ENCODE measurements at regions not wholly inside any gene's neighbourhood (a gene's known extent, or its start where the extent isn't known, plus 50 kb on each side); places are given as distances from the start of the nearest gene placed in this dataset.

DNA sequence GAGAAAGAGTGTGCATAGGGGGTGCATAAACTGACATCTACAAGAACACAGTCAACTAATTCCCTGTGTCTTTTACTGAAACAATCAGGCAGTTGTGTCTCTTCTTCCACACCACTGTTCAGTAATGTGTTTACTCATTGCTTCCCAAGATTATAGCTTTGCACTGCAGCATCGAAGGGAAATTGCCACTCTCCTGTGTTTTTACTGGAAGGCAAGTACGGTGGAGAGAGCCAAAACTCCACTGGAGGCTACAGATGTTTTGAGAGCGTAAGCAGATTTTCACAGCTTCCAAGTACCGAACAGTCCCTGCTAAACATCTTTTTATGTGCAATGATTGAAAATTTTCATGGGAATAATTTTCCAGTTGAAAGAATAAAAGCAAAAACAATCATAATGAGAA lies 510.5 kb upstream of the AKR1E2 start:
- H3K36me3 Mint-ChIP-seq: no peaks in the 10 kb centered on the region
- Histone ChIP-seq H3K4me3 (ENCODE audit: low read length) (no peak overlapping the region), H3K4me1 (ENCODE audit: control insufficient read depth, insufficient read depth, low read length) (no peaks in the 10 kb centered on the region), H3K27me3 (ENCODE audit: control insufficient read depth, insufficient read depth, low read length) (no peaks in the 10 kb centered on the region), H3K9me3 (ENCODE audit: control insufficient read depth, insufficient read depth, low read length) (no peaks in the 10 kb centered on the region), H3K36me3 (ENCODE audit: control insufficient read depth, insufficient read depth, low read length) (no peaks in the 10 kb centered on the region), H3K27ac (ENCODE audit: low read length) (no peak overlapping the region)
- no peak overlapping the region for H3K27ac Mint-ChIP-seq
- no peaks in the 10 kb centered on the region for H3K4me1 Mint-ChIP-seq
- WGBS (ENCODE audit: insufficient coverage): 99% methylated on average over 4 of the region's 4 CpGs
- intact Hi-C loops (cut with micrococcal nuclease): no loop called here
- peaks cover 0 to 11% of the 10 kb centered on the region in 2 donors for H3K27me3 Mint-ChIP-seq (ENCODE audit: low read depth in 2 of 2)
- no peak overlapping the region for H3K4me3 Mint-ChIP-seq
- DNase-seq (no peak), ATAC-seq (no peak)
- H3K9me3 Mint-ChIP-seq: no peaks in the 10 kb centered on the region
- TF ChIP-seq, protein P1, sequence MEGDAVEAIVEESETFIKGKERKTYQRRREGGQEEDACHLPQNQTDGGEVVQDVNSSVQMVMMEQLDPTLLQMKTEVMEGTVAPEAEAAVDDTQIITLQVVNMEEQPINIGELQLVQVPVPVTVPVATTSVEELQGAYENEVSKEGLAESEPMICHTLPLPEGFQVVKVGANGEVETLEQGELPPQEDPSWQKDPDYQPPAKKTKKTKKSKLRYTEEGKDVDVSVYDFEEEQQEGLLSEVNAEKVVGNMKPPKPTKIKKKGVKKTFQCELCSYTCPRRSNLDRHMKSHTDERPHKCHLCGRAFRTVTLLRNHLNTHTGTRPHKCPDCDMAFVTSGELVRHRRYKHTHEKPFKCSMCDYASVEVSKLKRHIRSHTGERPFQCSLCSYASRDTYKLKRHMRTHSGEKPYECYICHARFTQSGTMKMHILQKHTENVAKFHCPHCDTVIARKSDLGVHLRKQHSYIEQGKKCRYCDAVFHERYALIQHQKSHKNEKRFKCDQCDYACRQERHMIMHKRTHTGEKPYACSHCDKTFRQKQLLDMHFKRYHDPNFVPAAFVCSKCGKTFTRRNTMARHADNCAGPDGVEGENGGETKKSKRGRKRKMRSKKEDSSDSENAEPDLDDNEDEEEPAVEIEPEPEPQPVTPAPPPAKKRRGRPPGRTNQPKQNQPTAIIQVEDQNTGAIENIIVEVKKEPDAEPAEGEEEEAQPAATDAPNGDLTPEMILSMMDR (IDR thresholded peaks at IDR 0.05): no peak

DNA sequence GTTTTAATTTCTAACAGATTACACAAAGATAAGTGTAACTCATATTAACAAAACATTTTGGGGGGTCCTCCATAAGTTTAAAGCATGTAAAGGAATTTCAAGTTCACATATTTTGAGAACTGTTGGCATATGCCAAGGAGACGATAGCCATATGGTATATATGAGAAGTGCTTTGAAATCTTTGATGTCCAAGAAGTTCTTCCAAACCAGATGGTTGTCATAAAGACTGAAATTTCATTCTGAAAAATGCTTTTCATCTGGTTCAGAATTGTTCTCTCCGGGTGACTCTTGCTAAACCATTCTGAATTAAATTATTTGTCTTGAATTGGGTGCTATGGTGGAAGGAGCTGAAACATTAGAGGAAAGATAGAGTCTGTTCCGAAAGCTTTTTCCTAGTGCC lies 513.0 kb upstream of the AKR1E2 start:
- H3K27me3 Mint-ChIP-seq (ENCODE audit: low read depth in 2 of 2): peaks cover 5 to 11% of the 10 kb centered on the region in 2 donors
- no peaks in the 10 kb centered on the region for H3K9me3 Mint-ChIP-seq
- Histone ChIP-seq H3K9me3 (ENCODE audit: control insufficient read depth, insufficient read depth, low read length) (no peaks in the 10 kb centered on the region), H3K27ac (ENCODE audit: low read length) (no peak overlapping the region), H3K27me3 (ENCODE audit: control insufficient read depth, insufficient read depth, low read length) (no peaks in the 10 kb centered on the region), H3K36me3 (ENCODE audit: control insufficient read depth, insufficient read depth, low read length) (no peaks in the 10 kb centered on the region), H3K4me3 (ENCODE audit: low read length) (no peak overlapping the region), H3K4me1 (ENCODE audit: control insufficient read depth, insufficient read depth, low read length) (no peaks in the 10 kb centered on the region)
- no peak for DNase-seq
- H3K4me1 Mint-ChIP-seq: no peaks in the 10 kb centered on the region
- H3K4me3 Mint-ChIP-seq: no peak overlapping the region
- TF ChIP-seq, protein P1 (IDR thresholded peaks at IDR 0.05): no peak
- ATAC-seq: no peak
- no peak overlapping the region for H3K27ac Mint-ChIP-seq
- H3K36me3 Mint-ChIP-seq: no peaks in the 10 kb centered on the region
- intact Hi-C loops (cut with micrococcal nuclease): no loop called here
- WGBS (ENCODE audit: insufficient coverage): 74% methylated on average over 3 of the region's 3 CpGs

DNA sequence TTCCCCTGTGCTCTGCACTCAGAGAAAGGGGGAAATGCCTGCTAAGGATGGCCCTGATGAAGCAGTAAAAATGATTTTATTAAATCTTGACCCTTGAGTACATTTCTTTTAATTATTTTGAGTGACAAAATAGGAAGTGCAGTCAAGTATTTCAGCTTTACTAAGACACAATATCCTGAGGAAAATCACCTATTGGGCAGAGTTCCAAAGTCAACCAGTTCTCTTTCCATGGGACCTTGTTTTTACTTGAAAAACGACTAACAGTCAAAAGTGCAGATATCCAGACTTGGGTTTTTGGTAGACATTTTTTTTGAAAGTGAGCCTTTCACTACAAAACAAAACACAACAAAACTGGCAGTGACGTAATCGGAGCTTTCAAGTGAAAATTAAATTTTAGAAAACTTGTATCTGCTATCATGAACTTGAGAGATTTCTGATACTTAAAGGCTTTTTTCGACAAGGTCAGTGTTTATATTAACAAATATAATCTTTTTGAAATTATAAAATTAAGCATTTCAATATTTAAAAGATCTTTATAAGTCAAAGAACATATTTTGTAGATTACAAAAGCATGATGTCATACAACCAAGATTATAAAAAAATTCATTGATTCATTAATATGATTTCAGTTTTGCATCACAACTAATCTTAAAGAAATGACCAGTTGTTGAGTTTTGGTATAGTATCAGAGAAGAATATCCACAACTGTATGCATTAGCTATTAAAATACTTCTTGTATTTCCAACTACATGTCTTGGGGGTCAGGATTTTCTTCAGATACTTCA lies 513.8 kb upstream of the AKR1E2 start:
- H3K4me1 Mint-ChIP-seq: no peaks in the 10 kb centered on the region
- TF ChIP-seq, protein P1 (IDR thresholded peaks at IDR 0.05): no peak
- WGBS (ENCODE audit: insufficient coverage): no CpG with 5 or more reads among the region's 4 CpGs

DNA sequence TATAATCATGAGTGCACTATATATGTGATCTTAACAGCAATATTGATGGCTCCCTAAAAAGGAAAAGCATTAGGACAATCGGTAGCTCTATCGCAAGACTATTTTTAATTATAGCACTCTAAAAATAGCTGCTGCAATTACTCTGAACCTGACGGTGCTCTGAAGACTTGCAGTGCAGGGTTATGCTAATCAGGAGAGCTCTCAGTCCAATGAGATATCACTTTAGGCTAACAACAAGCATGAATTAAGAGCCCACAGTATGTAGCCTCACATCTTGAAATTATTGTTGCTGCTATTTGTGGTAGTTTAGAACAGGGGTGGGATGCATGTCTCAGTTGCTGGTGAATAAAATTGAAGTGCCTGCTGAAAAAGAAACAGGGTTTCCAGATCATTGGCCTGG lies 515.8 kb upstream of the AKR1E2 start:
- H3K9me3 ChIP-seq (ENCODE audit: control insufficient read depth, insufficient read depth, low read length): no peaks in the 10 kb centered on the region
- WGBS (ENCODE audit: insufficient coverage): 83% methylated on average over 3 of the region's 3 CpGs
- H3K4me3 ChIP-seq (ENCODE audit: low read length): no peak overlapping the region
- Mint-ChIP-seq H3K9me3 (no peaks in the 10 kb centered on the region), H3K36me3 (no peaks in the 10 kb centered on the region), H3K4me3 (no peak overlapping the region), H3K27me3 (ENCODE audit: low read depth in 2 of 2) (peaks cover 5 to 11% of the 10 kb centered on the region in 2 donors), H3K4me1 (no peaks in the 10 kb centered on the region), H3K27ac (no peak overlapping the region)
- TF ChIP-seq, protein P1 (IDR thresholded peaks at IDR 0.05): no peak
- H3K27me3 ChIP-seq (ENCODE audit: control insufficient read depth, insufficient read depth, low read length): no peaks in the 10 kb centered on the region
- intact Hi-C loops (cut with micrococcal nuclease): no loop called here
- H3K27ac ChIP-seq (ENCODE audit: low read length): no peak overlapping the region
- no peaks in the 10 kb centered on the region for H3K36me3 ChIP-seq (ENCODE audit: control insufficient read depth, insufficient read depth, low read length)
- ATAC-seq (no peak), DNase-seq (no peak)
- H3K4me1 ChIP-seq (ENCODE audit: control insufficient read depth, insufficient read depth, low read length): no peaks in the 10 kb centered on the region

More for the DNA sequence above, 513.8 kb upstream of the AKR1E2 start:
- no peak for ATAC-seq
- intact Hi-C loops (cut with micrococcal nuclease): no loop called here
- Mint-ChIP-seq H3K36me3 (no peaks in the 10 kb centered on the region), H3K4me3 (no peak overlapping the region), H3K27ac (no peak overlapping the region), H3K9me3 (no peaks in the 10 kb centered on the region), H3K27me3 (ENCODE audit: low read depth in 2 of 2) (peaks cover 5 to 11% of the 10 kb centered on the region in 2 donors)
- no peaks in the 10 kb centered on the region for H3K4me1 ChIP-seq (ENCODE audit: control insufficient read depth, insufficient read depth, low read length)
- H3K27me3 ChIP-seq (ENCODE audit: control insufficient read depth, insufficient read depth, low read length): no peaks in the 10 kb centered on the region
- H3K36me3 ChIP-seq (ENCODE audit: control insufficient read depth, insufficient read depth, low read length): no peaks in the 10 kb centered on the region
- H3K27ac ChIP-seq (ENCODE audit: low read length): no peak overlapping the region
- no peak for DNase-seq
- H3K9me3 ChIP-seq (ENCODE audit: control insufficient read depth, insufficient read depth, low read length): no peaks in the 10 kb centered on the region
- no peak overlapping the region for H3K4me3 ChIP-seq (ENCODE audit: low read length)

All from natural killer cell (primary cell).